ENCODE measurements at regions not wholly inside any gene's neighbourhood (a gene's known extent, or its start where the extent isn't known, plus 50 kb on each side); places are given as distances from the start of the nearest gene placed in this dataset.

DNA sequence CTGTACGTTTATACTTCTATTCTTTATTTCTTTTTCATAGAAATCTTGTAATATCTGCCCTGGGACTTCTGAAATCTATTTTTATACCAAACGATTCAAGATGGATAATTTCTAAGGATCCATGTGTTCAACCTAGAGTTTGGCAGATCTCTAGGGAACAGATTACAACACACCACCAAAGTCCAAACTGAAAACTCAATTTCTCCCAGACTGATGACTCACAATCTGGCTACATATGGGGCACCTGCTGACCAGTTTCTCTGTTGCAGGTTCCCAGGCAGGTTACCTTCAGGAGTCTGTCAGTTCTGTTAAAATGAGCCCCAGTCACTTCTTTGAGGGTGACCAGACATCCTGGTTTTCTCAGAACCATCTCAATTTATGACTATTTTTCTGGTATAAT, 439.4 kb downstream of the GPATCH2 start:
- Histone ChIP-seq H2BK20ac (ENCODE audit: low read depth, low read length) (no peak overlapping the region), H3K4me2 (ENCODE audit: low read depth, low read length) (no peak overlapping the region), H3K27me3 (ENCODE audit: control insufficient read depth, insufficient read depth, low read length) (no peaks in the 10 kb centered on the region), H3K56ac (ENCODE audit: extremely low read depth, insufficient read depth, low read length) (no peak overlapping the region), H3K27ac (ENCODE audit: insufficient read depth, low read length) (no peak overlapping the region), H2AK5ac (ENCODE audit: low read depth, low read length) (no peak overlapping the region), H3K4me1 (ENCODE audit: control insufficient read depth, insufficient read depth, low read length) (no peaks in the 10 kb centered on the region), H3K14ac (replicated peaks; ENCODE audit: low read depth, low read length) (no peak overlapping the region), H3K4me3 (ENCODE audit: insufficient read depth, low read depth, low read length) (no peak overlapping the region), H4K8ac (ENCODE audit: low read depth in 2 of 2, low read length in 2 of 2) (no peak overlapping the region), H2BK120ac (ENCODE audit: low read depth, low read length) (no peak overlapping the region), H3K79me1 (ENCODE audit: low read depth in 1 of 2, low read length in 2 of 2) (no peaks in the 10 kb centered on the region), H4K5ac (ENCODE audit: low read depth, low read length) (no peak overlapping the region), H2BK5ac (ENCODE audit: low read depth, low read length, poor library complexity, severe bottlenecking) (no peak overlapping the region), H3K36me3 (ENCODE audit: control insufficient read depth, insufficient read depth, low read length) (no peaks in the 10 kb centered on the region), H2AK9ac (replicated peaks; ENCODE audit: low read depth, low read length, poor library complexity) (no peak overlapping the region), H4K91ac (ENCODE audit: insufficient read depth, low read depth, low read length) (no peak overlapping the region), H3K18ac (ENCODE audit: low read depth, low read length) (no peak overlapping the region), H3K9ac (ENCODE audit: low read depth, low read length) (no peak overlapping the region), H3K4ac (ENCODE audit: low read depth, low read length) (no peak overlapping the region), H2AFZ (replicated peaks; ENCODE audit: low read length, poor library complexity) (no peak overlapping the region), H4K20me1 (ENCODE audit: insufficient read depth, low read length) (no peaks in the 10 kb centered on the region), H3K9me3 (ENCODE audit: control insufficient read depth, insufficient read depth, low read length) (no peaks in the 10 kb centered on the region), H3K9me1 (ENCODE audit: insufficient read depth, low read length) (no peaks in the 10 kb centered on the region), H3K23ac (ENCODE audit: low read depth, low read length) (no peak overlapping the region), H2BK15ac (ENCODE audit: low read depth, low read length) (no peak overlapping the region)
- DNase-seq (no peak), ATAC-seq (ENCODE audit: low read depth) (no peak)
- dilution Hi-C loops (cut with HindIII; ENCODE audit: low sequenced_read_pairs, unreplicated experiment), result no loop called here
- in situ Hi-C loops (cut with MboI; ENCODE audit: low sequenced_read_pairs), result no loop called here
- TF ChIP-seq SMC3 (IDR thresholded peaks at IDR 0.05; ENCODE audit: low read depth, low read length) (no peak), CHD1 (IDR thresholded peaks at IDR 0.05; ENCODE audit: low read depth, low read length) (no peak), RCOR1 (IDR thresholded peaks at IDR 0.05; ENCODE audit: insufficient replicate concordance, low read length) (no peak), FOS (IDR thresholded peaks at IDR 0.05; ENCODE audit: low read depth, low read length) (no peak), CEBPB (IDR thresholded peaks at IDR 0.05; ENCODE audit: low read depth, low read length) (no peak), NFE2L2 (IDR thresholded peaks at IDR 0.05; ENCODE audit: low read depth, low read length) (no peak), BHLHE40 (IDR thresholded peaks at IDR 0.05; ENCODE audit: low read depth, low read length) (no peak), MXI1 (IDR thresholded peaks at IDR 0.05; ENCODE audit: borderline replicate concordance, low read depth, low read length) (no peak), POLR2A (IDR thresholded peaks at IDR 0.05; ENCODE audit: low read depth, low read length) (no peak), MAFK (IDR thresholded peaks at IDR 0.05; ENCODE audit: low read depth, low read length) (no peak), RFX5 (IDR thresholded peaks at IDR 0.05; ENCODE audit: low read depth, low read length) (no peak), RAD21 (IDR thresholded peaks at IDR 0.05; ENCODE audit: low read length) (no peak)
- TF ChIP-seq, protein P1, sequence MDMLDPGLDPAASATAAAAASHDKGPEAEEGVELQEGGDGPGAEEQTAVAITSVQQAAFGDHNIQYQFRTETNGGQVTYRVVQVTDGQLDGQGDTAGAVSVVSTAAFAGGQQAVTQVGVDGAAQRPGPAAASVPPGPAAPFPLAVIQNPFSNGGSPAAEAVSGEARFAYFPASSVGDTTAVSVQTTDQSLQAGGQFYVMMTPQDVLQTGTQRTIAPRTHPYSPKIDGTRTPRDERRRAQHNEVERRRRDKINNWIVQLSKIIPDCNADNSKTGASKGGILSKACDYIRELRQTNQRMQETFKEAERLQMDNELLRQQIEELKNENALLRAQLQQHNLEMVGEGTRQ (IDR thresholded peaks at IDR 0.05; ENCODE audit: low read depth, low read length), result no peak
- TF ChIP-seq, protein P2, sequence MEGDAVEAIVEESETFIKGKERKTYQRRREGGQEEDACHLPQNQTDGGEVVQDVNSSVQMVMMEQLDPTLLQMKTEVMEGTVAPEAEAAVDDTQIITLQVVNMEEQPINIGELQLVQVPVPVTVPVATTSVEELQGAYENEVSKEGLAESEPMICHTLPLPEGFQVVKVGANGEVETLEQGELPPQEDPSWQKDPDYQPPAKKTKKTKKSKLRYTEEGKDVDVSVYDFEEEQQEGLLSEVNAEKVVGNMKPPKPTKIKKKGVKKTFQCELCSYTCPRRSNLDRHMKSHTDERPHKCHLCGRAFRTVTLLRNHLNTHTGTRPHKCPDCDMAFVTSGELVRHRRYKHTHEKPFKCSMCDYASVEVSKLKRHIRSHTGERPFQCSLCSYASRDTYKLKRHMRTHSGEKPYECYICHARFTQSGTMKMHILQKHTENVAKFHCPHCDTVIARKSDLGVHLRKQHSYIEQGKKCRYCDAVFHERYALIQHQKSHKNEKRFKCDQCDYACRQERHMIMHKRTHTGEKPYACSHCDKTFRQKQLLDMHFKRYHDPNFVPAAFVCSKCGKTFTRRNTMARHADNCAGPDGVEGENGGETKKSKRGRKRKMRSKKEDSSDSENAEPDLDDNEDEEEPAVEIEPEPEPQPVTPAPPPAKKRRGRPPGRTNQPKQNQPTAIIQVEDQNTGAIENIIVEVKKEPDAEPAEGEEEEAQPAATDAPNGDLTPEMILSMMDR (conservative IDR thresholded peaks at IDR 0.05; ENCODE audit: low read depth, low read length), result no peak
- TF ChIP-seq, protein P3, sequence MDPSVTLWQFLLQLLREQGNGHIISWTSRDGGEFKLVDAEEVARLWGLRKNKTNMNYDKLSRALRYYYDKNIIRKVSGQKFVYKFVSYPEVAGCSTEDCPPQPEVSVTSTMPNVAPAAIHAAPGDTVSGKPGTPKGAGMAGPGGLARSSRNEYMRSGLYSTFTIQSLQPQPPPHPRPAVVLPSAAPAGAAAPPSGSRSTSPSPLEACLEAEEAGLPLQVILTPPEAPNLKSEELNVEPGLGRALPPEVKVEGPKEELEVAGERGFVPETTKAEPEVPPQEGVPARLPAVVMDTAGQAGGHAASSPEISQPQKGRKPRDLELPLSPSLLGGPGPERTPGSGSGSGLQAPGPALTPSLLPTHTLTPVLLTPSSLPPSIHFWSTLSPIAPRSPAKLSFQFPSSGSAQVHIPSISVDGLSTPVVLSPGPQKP (IDR thresholded peaks at IDR 0.05; ENCODE audit: borderline replicate concordance, low read depth, low read length), result no peak
- POLR2A ChIA-PET (ENCODE audit: unreplicated experiment), result no interaction called here
- BruUV-seq (replicated peaks), result no TSS peak
- WGBS, 2 experiments (ENCODE audit: extremely low coverage in 2 of 2, insufficient read length in 1 of 2), result 60% methylated on average over 1 of the region's 2 CpGs; no CpG with 5 or more reads in 1 of the 2 experiments
- CTCF ChIA-PET, result no interaction called here
- intact Hi-C loops (cut with micrococcal nuclease), result no loop called here

All from IMR-90 (cell line).